WERI-Rb-1 (cell line): ENCODE measurements at regions not wholly inside any gene's neighbourhood (a gene's known extent, or its start where the extent isn't known, plus 50 kb on each side); places are given as distances from the start of the nearest gene placed in this dataset.

Source experiments
- DNase-seq: peaks from one replicate; pipeline ENCODE4 v3.0.0-alpha.2; 2020
- H3K27ac ChIP-seq: fragments of 250-450 bp; sonication (Bioruptor Pico); 2 replicates; pipeline ENCODE4 v1.5.1; 2020; ENCODE audit warnings: mild to moderate bottlenecking, moderate library complexity
- H3K27me3 ChIP-seq: fragments of 250-450 bp; sonication (Bioruptor Pico); 2 replicates; pipeline ENCODE4 v1.5.1; 2021; ENCODE audit warnings: mild to moderate bottlenecking, low read depth, moderate library complexity; ENCODE audit not compliant: insufficient read depth, severe bottlenecking
- H3K36me3 ChIP-seq: fragments of 250-450 bp; sonication (Bioruptor Pico); 2 replicates; pipeline ENCODE4 v1.5.1; 2020; ENCODE audit warnings: mild to moderate bottlenecking, moderate library complexity
- H3K4me3 ChIP-seq: 2 replicates; pipeline ENCODE4 v1.5.1; 2011; ENCODE audit warnings: low read depth, mild to moderate bottlenecking, control low read depth, low read length
- H3K9me3 ChIP-seq: fragments of 250-450 bp; sonication (Bioruptor Pico); 2 replicates; pipeline ENCODE4 v1.5.1; 2021; ENCODE audit warnings: mild to moderate bottlenecking, moderate library complexity; ENCODE audit not compliant: severe bottlenecking
- TF ChIP-seq, protein P1 (sequence below): IDR thresholded peaks from 2 replicates; pipeline ENCODE4 v1.5.1; 2011; ENCODE audit warnings: low read depth, mild to moderate bottlenecking, control low read depth, inconsistent platforms, low read length

- H3K27ac ChIP-seq, result no peak overlapping the region
These were observed 204.0 kb downstream of the GADD45G start for GRCh38 chr9:89808756-89809181.

GRCh38 chr9:89810431-89810830, 205.6 kb downstream of the GADD45G start:
- Histone ChIP-seq H3K27ac (no peak overlapping the region), H3K27me3 (no peaks in the 10 kb centered on the region), H3K4me3 (no peak overlapping the region), H3K36me3 (no peaks in the 10 kb centered on the region), H3K9me3 (no peaks in the 10 kb centered on the region)
- TF ChIP-seq, protein P1, sequence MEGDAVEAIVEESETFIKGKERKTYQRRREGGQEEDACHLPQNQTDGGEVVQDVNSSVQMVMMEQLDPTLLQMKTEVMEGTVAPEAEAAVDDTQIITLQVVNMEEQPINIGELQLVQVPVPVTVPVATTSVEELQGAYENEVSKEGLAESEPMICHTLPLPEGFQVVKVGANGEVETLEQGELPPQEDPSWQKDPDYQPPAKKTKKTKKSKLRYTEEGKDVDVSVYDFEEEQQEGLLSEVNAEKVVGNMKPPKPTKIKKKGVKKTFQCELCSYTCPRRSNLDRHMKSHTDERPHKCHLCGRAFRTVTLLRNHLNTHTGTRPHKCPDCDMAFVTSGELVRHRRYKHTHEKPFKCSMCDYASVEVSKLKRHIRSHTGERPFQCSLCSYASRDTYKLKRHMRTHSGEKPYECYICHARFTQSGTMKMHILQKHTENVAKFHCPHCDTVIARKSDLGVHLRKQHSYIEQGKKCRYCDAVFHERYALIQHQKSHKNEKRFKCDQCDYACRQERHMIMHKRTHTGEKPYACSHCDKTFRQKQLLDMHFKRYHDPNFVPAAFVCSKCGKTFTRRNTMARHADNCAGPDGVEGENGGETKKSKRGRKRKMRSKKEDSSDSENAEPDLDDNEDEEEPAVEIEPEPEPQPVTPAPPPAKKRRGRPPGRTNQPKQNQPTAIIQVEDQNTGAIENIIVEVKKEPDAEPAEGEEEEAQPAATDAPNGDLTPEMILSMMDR, result no peak
- DNase-seq, result no peak

More at GRCh38 chr9:89808756-89809181, 204.0 kb downstream of the GADD45G start:
- Histone ChIP-seq H3K9me3 (no peaks in the 10 kb centered on the region), H3K4me3 (no peak overlapping the region), H3K27me3 (no peaks in the 10 kb centered on the region), H3K36me3 (no peaks in the 10 kb centered on the region)
- DNase-seq, result no peak
- TF ChIP-seq, protein P1, result no peak

GRCh38 chr9:89811356-89811755, 206.5 kb downstream of the GADD45G start:
- TF ChIP-seq, protein P1, result no peak
- no peaks in the 10 kb centered on the region for H3K36me3 ChIP-seq
- no peaks in the 10 kb centered on the region for H3K9me3 ChIP-seq
- no peak overlapping the region for H3K27ac ChIP-seq
- H3K4me3 ChIP-seq, result no peak overlapping the region
- no peaks in the 10 kb centered on the region for H3K27me3 ChIP-seq
- DNase-seq, result no peak

- TF ChIP-seq, protein P1, result no peak
- H3K27me3 ChIP-seq, result no peaks in the 10 kb centered on the region
- H3K36me3 ChIP-seq, result no peaks in the 10 kb centered on the region
- no peak overlapping the region for H3K27ac ChIP-seq
- H3K4me3 ChIP-seq, result no peak overlapping the region
- DNase-seq, result no peak
- no peaks in the 10 kb centered on the region for H3K9me3 ChIP-seq
These were observed 207.2 kb downstream of the GADD45G start for GRCh38 chr9:89811886-89812450.

- TF ChIP-seq, protein P1, result no peak
- H3K27me3 ChIP-seq, result no peaks in the 10 kb centered on the region
- no peak overlapping the region for H3K4me3 ChIP-seq
- no peak for DNase-seq
- no peaks in the 10 kb centered on the region for H3K36me3 ChIP-seq
- no peaks in the 10 kb centered on the region for H3K9me3 ChIP-seq
- H3K27ac ChIP-seq, result no peak overlapping the region
These were observed 207.9 kb downstream of the GADD45G start for GRCh38 chr9:89812556-89813181.

- no peaks in the 10 kb centered on the region for H3K9me3 ChIP-seq
- no peaks in the 10 kb centered on the region for H3K36me3 ChIP-seq
- TF ChIP-seq, protein P1, result no peak
- H3K27me3 ChIP-seq, result no peaks in the 10 kb centered on the region
- no peak overlapping the region for H3K4me3 ChIP-seq
- H3K27ac ChIP-seq, result no peak overlapping the region
- no peak for DNase-seq
These were observed 208.7 kb downstream of the GADD45G start for GRCh38 chr9:89813482-89813881.
